Astrocyte (in vitro differentiated cells and primary cell): ENCODE measurements at regions not wholly inside any gene's neighbourhood (a gene's known extent, or its start where the extent isn't known, plus 50 kb on each side); places are given as distances from the start of the nearest gene placed in this dataset.

Experiments
- DNase-seq: peaks from one replicate; pipeline ENCODE4 v3.0.0-alpha.2; 2010; ENCODE audit warnings: low read depth
- FAIRE-seq: peaks from 2 replicates; lab custom pipeline; 2011; peaks lifted over from hg19 to GRCh38; lab: Jason Lieb, UNC
- H2AFZ ChIP-seq: 2 replicates; pipeline ENCODE4 v1.6.0; 2012; ENCODE audit warnings: low read depth, low read length, inconsistent platforms
- H3K27ac ChIP-seq: 2 replicates; pipeline ENCODE4 v1.5.1; 2011; ENCODE audit warnings: low read depth, low read length, inconsistent platforms
- H3K27me3 ChIP-seq: 2 replicates; pipeline ENCODE4 v1.6.0; 2011; ENCODE audit warnings: low read length, inconsistent platforms; ENCODE audit not compliant: insufficient read depth
- H3K36me3 ChIP-seq: 2 replicates; pipeline ENCODE4 v1.5.1; 2011; ENCODE audit warnings: low read length, inconsistent platforms; ENCODE audit not compliant: insufficient read depth
- H3K4me1 ChIP-seq: 2 replicates; pipeline ENCODE4 v1.5.1; 2011; ENCODE audit warnings: low read length, inconsistent platforms; ENCODE audit not compliant: insufficient read depth
- H3K4me2 ChIP-seq: 2 replicates; pipeline ENCODE4 v1.6.0; 2012; ENCODE audit warnings: low read length, inconsistent platforms
- H3K4me3 ChIP-seq: 2 replicates; pipeline ENCODE4 v1.5.1; 2011; ENCODE audit warnings: low read depth, mild to moderate bottlenecking, low read length, inconsistent platforms; ENCODE audit not compliant: insufficient read depth
- H3K79me2 ChIP-seq: 2 replicates; pipeline ENCODE4 v1.6.0; 2012; ENCODE audit warnings: mild to moderate bottlenecking, low read length, inconsistent platforms; ENCODE audit not compliant: insufficient read depth
- H3K9ac ChIP-seq: 2 replicates; pipeline ENCODE4 v1.6.0; 2012; ENCODE audit warnings: mild to moderate bottlenecking, low read length, inconsistent platforms
- H3K9me3 ChIP-seq: 2 replicates; pipeline ENCODE4 v1.5.1; 2012; ENCODE audit warnings: low read depth, mild to moderate bottlenecking, low read length, inconsistent platforms; ENCODE audit not compliant: insufficient read depth
- H4K20me1 ChIP-seq: 2 replicates; pipeline ENCODE4 v1.6.0; 2012; ENCODE audit warnings: low read length, inconsistent platforms; ENCODE audit not compliant: insufficient read depth
- H3K27ac Mint-ChIP-seq: one replicate; pipeline ENCODE4 v1.8.0; 2021; ENCODE audit warnings: mild to moderate bottlenecking, mixed read lengths; ENCODE audit not compliant: unreplicated experiment
- H3K27me3 Mint-ChIP-seq: one replicate; pipeline ENCODE4 v1.8.0; 2021; ENCODE audit warnings: low read depth, mixed read lengths; ENCODE audit not compliant: unreplicated experiment
- H3K36me3 Mint-ChIP-seq: one replicate; pipeline ENCODE4 v1.8.0; 2021; ENCODE audit warnings: low read depth, mixed read lengths; ENCODE audit not compliant: unreplicated experiment
- H3K4me1 Mint-ChIP-seq: one replicate; pipeline ENCODE4 v1.8.0; 2021; ENCODE audit warnings: low read depth, mixed read lengths; ENCODE audit not compliant: unreplicated experiment
- H3K4me3 Mint-ChIP-seq: one replicate; pipeline ENCODE4 v1.8.0; 2021; ENCODE audit warnings: mild to moderate bottlenecking, moderate library complexity, mixed read lengths; ENCODE audit not compliant: unreplicated experiment
- H3K9me3 Mint-ChIP-seq: one replicate; pipeline ENCODE4 v1.8.0; 2021; ENCODE audit warnings: mild to moderate bottlenecking, mixed read lengths; ENCODE audit not compliant: unreplicated experiment
- CTCF ChIP-seq: IDR thresholded peaks from 2 replicates; pipeline ENCODE4 v1.5.1; 2011; ENCODE audit warnings: low read depth, mild to moderate bottlenecking, inconsistent platforms, low read length, moderate library complexity; ENCODE audit not compliant: insufficient read depth
- EZH2 ChIP-seq: IDR thresholded peaks from 2 replicates; pipeline ENCODE4 v1.6.1; 2012; ENCODE audit warnings: mild to moderate bottlenecking, low read length, inconsistent platforms; ENCODE audit not compliant: insufficient read depth

- Histone ChIP-seq H3K9me3 (no peaks in the 10 kb centered on the region), H3K27ac (no peak overlapping the region), H3K4me3 (no peak overlapping the region), H3K79me2 (no peaks in the 10 kb centered on the region), H3K36me3 (no peaks in the 10 kb centered on the region), H4K20me1 (no peaks in the 10 kb centered on the region), H3K4me2 (no peak overlapping the region), H2AFZ (no peak overlapping the region), H3K4me1 (no peaks in the 10 kb centered on the region), H3K9ac (no peak overlapping the region), H3K27me3 (no peaks in the 10 kb centered on the region)
- peaks cover 16% of the 10 kb centered on the region for H3K27me3 Mint-ChIP-seq
- H3K36me3 Mint-ChIP-seq: no peaks in the 10 kb centered on the region
- H3K4me3 Mint-ChIP-seq: no peak overlapping the region
- H3K27ac Mint-ChIP-seq: no peak overlapping the region
- no peak for DNase-seq
- no peak for FAIRE-seq
- TF ChIP-seq CTCF (no peak), EZH2 (no peak)
- H3K9me3 Mint-ChIP-seq: no peaks in the 10 kb centered on the region
- peaks cover 6% of the 10 kb centered on the region for H3K4me1 Mint-ChIP-seq
These were observed 801.6 kb upstream of the RBFOX1 start for GRCh38 chr16:6531067-6531466.

- H3K27ac Mint-ChIP-seq: no peak overlapping the region
- peaks cover 10% of the 10 kb centered on the region for H3K27me3 Mint-ChIP-seq
- H4K20me1 ChIP-seq: no peaks in the 10 kb centered on the region
- H3K4me3 ChIP-seq: no peak overlapping the region
- no peaks in the 10 kb centered on the region for H3K36me3 ChIP-seq
- FAIRE-seq (no peak), DNase-seq (no peak)
- H3K9me3 ChIP-seq: no peaks in the 10 kb centered on the region
- H3K4me2 ChIP-seq: no peak overlapping the region
- no peaks in the 10 kb centered on the region for H3K4me1 ChIP-seq
- H3K9me3 Mint-ChIP-seq: no peaks in the 10 kb centered on the region
- no peaks in the 10 kb centered on the region for H3K36me3 Mint-ChIP-seq
- H3K27me3 ChIP-seq: no peaks in the 10 kb centered on the region
- no peaks in the 10 kb centered on the region for H3K79me2 ChIP-seq
- H3K27ac ChIP-seq: no peak overlapping the region
- no peak for TF ChIP-seq EZH2
- no peak for TF ChIP-seq CTCF
- H2AFZ ChIP-seq: no peak overlapping the region
- no peak overlapping the region for H3K9ac ChIP-seq
- H3K4me3 Mint-ChIP-seq: no peak overlapping the region
- H3K4me1 Mint-ChIP-seq: peaks cover 15% of the 10 kb centered on the region
These were observed 804.4 kb upstream of the RBFOX1 start for GRCh38 chr16:6528217-6528616.

- Histone ChIP-seq H3K27ac (no peak overlapping the region), H3K79me2 (no peaks in the 10 kb centered on the region), H4K20me1 (no peaks in the 10 kb centered on the region), H3K27me3 (no peaks in the 10 kb centered on the region), H3K9me3 (no peaks in the 10 kb centered on the region), H2AFZ (no peak overlapping the region), H3K9ac (no peak overlapping the region), H3K4me3 (no peak overlapping the region), H3K4me1 (no peaks in the 10 kb centered on the region), H3K4me2 (no peak overlapping the region), H3K36me3 (no peaks in the 10 kb centered on the region)
- FAIRE-seq (no peak), DNase-seq (no peak)
- peaks cover 15% of the 10 kb centered on the region for H3K4me1 Mint-ChIP-seq
- TF ChIP-seq CTCF (no peak), EZH2 (no peak)
- H3K9me3 Mint-ChIP-seq: no peaks in the 10 kb centered on the region
- H3K4me3 Mint-ChIP-seq: no peak overlapping the region
- no peaks in the 10 kb centered on the region for H3K36me3 Mint-ChIP-seq
- H3K27ac Mint-ChIP-seq: no peak overlapping the region
- H3K27me3 Mint-ChIP-seq: peaks cover 7% of the 10 kb centered on the region
These were observed 805.0 kb upstream of the RBFOX1 start for GRCh38 chr16:6527646-6528045.
